GM12878 (cell line): ENCODE measurements at regions not wholly inside any gene's neighbourhood (a gene's known extent, or its start where the extent isn't known, plus 50 kb on each side); places are given as distances from the start of the nearest gene placed in this dataset.

Source experiments
- BRCA1 ChIP-seq: IDR thresholded peaks from 2 replicates; pipeline ENCODE4 v1.6.1; 2011; ENCODE audit warnings: low read depth, low read length, improper control_type of control experiment
- CHD1 ChIP-seq: IDR thresholded peaks from 2 replicates; pipeline ENCODE4 v1.6.1; 2012; ENCODE audit warnings: low read depth, low read length, improper control_type of control experiment
- DPF2 ChIP-seq: fragments of 450-650 bp; IDR thresholded peaks from 2 replicates; pipeline ENCODE4 v1.6.1; 2017; ENCODE audit warnings: mild to moderate bottlenecking
- HDGF ChIP-seq: fragments of 450-650 bp; IDR thresholded peaks from 2 replicates; pipeline ENCODE4 v1.6.1; 2016; ENCODE audit warnings: antibody characterized with exemption
- IKZF2 ChIP-seq, 2 experiments: fragments of 450-650 bp; IDR thresholded peaks; 2 replicates each; pipeline ENCODE4 v1.6.1; 2017; ENCODE audit warnings: mild to moderate bottlenecking in 2 of 2, moderate library complexity in 2 of 2
- KAT2A ChIP-seq: conservative IDR thresholded peaks from 2 replicates; pipeline ENCODE4 v1.6.1; 2011; ENCODE audit warnings: low read depth, low read length; ENCODE audit not compliant: control insufficient read depth
- MEF2B ChIP-seq: fragments of 450-650 bp; IDR thresholded peaks from 2 replicates; pipeline ENCODE4 v1.6.1; 2018; ENCODE audit warnings: mild to moderate bottlenecking, moderate library complexity; ENCODE audit not compliant: partially characterized antibody, poor library complexity, severe bottlenecking
- MTA2 ChIP-seq: fragments of 450-650 bp; IDR thresholded peaks from 2 replicates; pipeline ENCODE4 v1.6.1; 2016; ENCODE audit warnings: low read depth, mild to moderate bottlenecking, moderate library complexity
- NBN ChIP-seq: fragments of 450-650 bp; IDR thresholded peaks from 2 replicates; pipeline ENCODE4 v1.6.1; 2016
- NFYA ChIP-seq: IDR thresholded peaks from 2 replicates; pipeline ENCODE4 v1.6.1; 2011; ENCODE audit warnings: low read depth, mild to moderate bottlenecking, low read length, improper control_type of control experiment, borderline replicate concordance
- NR2C1 ChIP-seq: fragments of 450-650 bp; IDR thresholded peaks from 2 replicates; pipeline ENCODE4 v1.6.1; 2017; ENCODE audit warnings: antibody characterized with exemption, mild to moderate bottlenecking, moderate library complexity
- NR2C2 ChIP-seq: IDR thresholded peaks from 2 replicates; pipeline ENCODE4 v1.6.1; 2011; ENCODE audit warnings: borderline replicate concordance, low read depth; ENCODE audit not compliant: control insufficient read depth, insufficient read length
- PML ChIP-seq: IDR thresholded peaks from 2 replicates; pipeline ENCODE4 v1.6.1; 2012; ENCODE audit warnings: low read length, inconsistent platforms
- RUNX3 ChIP-seq: IDR thresholded peaks from 2 replicates; pipeline ENCODE4 v1.6.1; 2012; ENCODE audit warnings: low read length, inconsistent platforms
- SIX5 ChIP-seq: IDR thresholded peaks from 2 replicates; pipeline ENCODE4 v1.6.1; 2011; ENCODE audit warnings: mild to moderate bottlenecking, low read depth, low read length, moderate library complexity; ENCODE audit not compliant: severe bottlenecking
- SKIL ChIP-seq: fragments of 450-650 bp; IDR thresholded peaks from 2 replicates; pipeline ENCODE4 v1.6.1; 2017; ENCODE audit warnings: mild to moderate bottlenecking, low read depth, inconsistent platforms; ENCODE audit not compliant: poor library complexity, severe bottlenecking
- SMARCA5 ChIP-seq: fragments of 450-650 bp; IDR thresholded peaks from 2 replicates; pipeline ENCODE4 v1.6.1; 2017; ENCODE audit warnings: mild to moderate bottlenecking
- SMC3 ChIP-seq: IDR thresholded peaks from 2 replicates; pipeline ENCODE4 v1.6.1; 2011; ENCODE audit warnings: low read length, improper control_type of control experiment, borderline replicate concordance
- SPI1 ChIP-seq: IDR thresholded peaks from 2 replicates; pipeline ENCODE4 v1.6.1; 2011; ENCODE audit warnings: low read depth, mild to moderate bottlenecking, low read length, moderate library complexity, borderline replicate concordance; ENCODE audit not compliant: insufficient read depth
- SREBF1 ChIP-seq: IDR thresholded peaks from 2 replicates; pipeline ENCODE4 v1.6.1; 2012; ENCODE audit warnings: mild to moderate bottlenecking, low read length
- STAT1 ChIP-seq: fragments of 450-650 bp; conservative IDR thresholded peaks from 2 replicates; pipeline ENCODE4 v1.6.1; 2014; ENCODE audit warnings: antibody characterized with exemption, mild to moderate bottlenecking
- TBL1XR1 ChIP-seq: IDR thresholded peaks from 2 replicates; pipeline ENCODE4 v1.6.1; 2012; ENCODE audit warnings: low read depth, low read length, improper control_type of control experiment
- TCF12 ChIP-seq: IDR thresholded peaks from 2 replicates; pipeline ENCODE4 v1.6.1; 2011; ENCODE audit warnings: low read depth, mild to moderate bottlenecking, low read length
- USF2 ChIP-seq: IDR thresholded peaks from 2 replicates; pipeline ENCODE4 v1.6.1; 2011; ENCODE audit warnings: low read depth, low read length, improper control_type of control experiment, borderline replicate concordance
- TF ChIP-seq, protein P1 (sequence below): IDR thresholded peaks from 2 replicates; pipeline ENCODE4 v1.6.1; 2012; ENCODE audit warnings: low read depth, low read length, improper control_type of control experiment
- TF ChIP-seq, protein P2 (sequence below), 3 experiments: IDR thresholded peaks in 2 of 3; conservative IDR thresholded peaks in 1 of 3; 2 replicates each; pipeline ENCODE4 v1.5.1; 2011; ENCODE audit warnings: low read depth in 3 of 3, low read length in 3 of 3, mild to moderate bottlenecking in 3 of 3, control low read depth in 2 of 3, moderate library complexity in 2 of 3, inconsistent platforms in 1 of 3, mixed read lengths in 1 of 3; ENCODE audit not compliant: control insufficient read depth in 2 of 3, insufficient read depth in 1 of 3; ENCODE audit errors: extremely low read depth in 1 of 3
- TF ChIP-seq, protein P3 (sequence below): fragments of 450-650 bp; IDR thresholded peaks from 2 replicates; pipeline ENCODE4 v1.6.1; 2017; ENCODE audit warnings: borderline replicate concordance

- TF ChIP-seq, protein P1, sequence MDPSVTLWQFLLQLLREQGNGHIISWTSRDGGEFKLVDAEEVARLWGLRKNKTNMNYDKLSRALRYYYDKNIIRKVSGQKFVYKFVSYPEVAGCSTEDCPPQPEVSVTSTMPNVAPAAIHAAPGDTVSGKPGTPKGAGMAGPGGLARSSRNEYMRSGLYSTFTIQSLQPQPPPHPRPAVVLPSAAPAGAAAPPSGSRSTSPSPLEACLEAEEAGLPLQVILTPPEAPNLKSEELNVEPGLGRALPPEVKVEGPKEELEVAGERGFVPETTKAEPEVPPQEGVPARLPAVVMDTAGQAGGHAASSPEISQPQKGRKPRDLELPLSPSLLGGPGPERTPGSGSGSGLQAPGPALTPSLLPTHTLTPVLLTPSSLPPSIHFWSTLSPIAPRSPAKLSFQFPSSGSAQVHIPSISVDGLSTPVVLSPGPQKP, result no peak
- peak; percentile 74; the same call in 1 of the 2 replicates for TF ChIP-seq HDGF
- no peak for TF ChIP-seq USF2
- TF ChIP-seq NR2C2, result no peak
- TF ChIP-seq TCF12, result no peak
- TF ChIP-seq BRCA1, result no peak
- TF ChIP-seq, protein P2, sequence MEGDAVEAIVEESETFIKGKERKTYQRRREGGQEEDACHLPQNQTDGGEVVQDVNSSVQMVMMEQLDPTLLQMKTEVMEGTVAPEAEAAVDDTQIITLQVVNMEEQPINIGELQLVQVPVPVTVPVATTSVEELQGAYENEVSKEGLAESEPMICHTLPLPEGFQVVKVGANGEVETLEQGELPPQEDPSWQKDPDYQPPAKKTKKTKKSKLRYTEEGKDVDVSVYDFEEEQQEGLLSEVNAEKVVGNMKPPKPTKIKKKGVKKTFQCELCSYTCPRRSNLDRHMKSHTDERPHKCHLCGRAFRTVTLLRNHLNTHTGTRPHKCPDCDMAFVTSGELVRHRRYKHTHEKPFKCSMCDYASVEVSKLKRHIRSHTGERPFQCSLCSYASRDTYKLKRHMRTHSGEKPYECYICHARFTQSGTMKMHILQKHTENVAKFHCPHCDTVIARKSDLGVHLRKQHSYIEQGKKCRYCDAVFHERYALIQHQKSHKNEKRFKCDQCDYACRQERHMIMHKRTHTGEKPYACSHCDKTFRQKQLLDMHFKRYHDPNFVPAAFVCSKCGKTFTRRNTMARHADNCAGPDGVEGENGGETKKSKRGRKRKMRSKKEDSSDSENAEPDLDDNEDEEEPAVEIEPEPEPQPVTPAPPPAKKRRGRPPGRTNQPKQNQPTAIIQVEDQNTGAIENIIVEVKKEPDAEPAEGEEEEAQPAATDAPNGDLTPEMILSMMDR (IDR thresholded peaks at IDR 0.05 in 2 of 3, conservative IDR thresholded peaks at IDR 0.05 in 1 of 3; ENCODE audit: control insufficient read depth in 2 of 3, extremely low read depth in 1 of 3, insufficient read depth in 1 of 3, low read depth in 3 of 3, low read length in 3 of 3), result no peak
- TF ChIP-seq STAT1, result no peak
- no peak for TF ChIP-seq TBL1XR1
- TF ChIP-seq SPI1, result peak; percentile 97
- no peak for TF ChIP-seq PML
- no peak for TF ChIP-seq NR2C1
- TF ChIP-seq SMC3, result no peak; the same call in 1 of the 2 replicates
- TF ChIP-seq MTA2, result peak; percentile 96
- no peak for TF ChIP-seq SIX5
- TF ChIP-seq SREBF1, result no peak
- no peak for TF ChIP-seq CHD1
- TF ChIP-seq DPF2, result peak; percentile 94
- TF ChIP-seq SMARCA5, result no peak
- peak; percentile 25; the same call in 1 of the 2 replicates for TF ChIP-seq RUNX3
- no peak for TF ChIP-seq SKIL
- TF ChIP-seq NBN, result peak; percentile 88
- TF ChIP-seq KAT2A, result no peak
- peak; percentile 91 to 95 for TF ChIP-seq IKZF2 (IDR thresholded peaks at IDR 0.05)
- no peak for TF ChIP-seq NFYA
- TF ChIP-seq, protein P3, sequence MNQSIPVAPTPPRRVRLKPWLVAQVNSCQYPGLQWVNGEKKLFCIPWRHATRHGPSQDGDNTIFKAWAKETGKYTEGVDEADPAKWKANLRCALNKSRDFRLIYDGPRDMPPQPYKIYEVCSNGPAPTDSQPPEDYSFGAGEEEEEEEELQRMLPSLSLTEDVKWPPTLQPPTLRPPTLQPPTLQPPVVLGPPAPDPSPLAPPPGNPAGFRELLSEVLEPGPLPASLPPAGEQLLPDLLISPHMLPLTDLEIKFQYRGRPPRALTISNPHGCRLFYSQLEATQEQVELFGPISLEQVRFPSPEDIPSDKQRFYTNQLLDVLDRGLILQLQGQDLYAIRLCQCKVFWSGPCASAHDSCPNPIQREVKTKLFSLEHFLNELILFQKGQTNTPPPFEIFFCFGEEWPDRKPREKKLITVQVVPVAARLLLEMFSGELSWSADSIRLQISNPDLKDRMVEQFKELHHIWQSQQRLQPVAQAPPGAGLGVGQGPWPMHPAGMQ, result no peak
- TF ChIP-seq MEF2B, result peak; percentile 70
Observed at GRCh38 chr12:16857456-16857923, 251.5 kb upstream of the LMO3 start (continued).
